ENCODE measurements at regions not wholly inside any gene's neighbourhood (a gene's known extent, or its start where the extent isn't known, plus 50 kb on each side); places are given as distances from the start of the nearest gene placed in this dataset.

DNA sequence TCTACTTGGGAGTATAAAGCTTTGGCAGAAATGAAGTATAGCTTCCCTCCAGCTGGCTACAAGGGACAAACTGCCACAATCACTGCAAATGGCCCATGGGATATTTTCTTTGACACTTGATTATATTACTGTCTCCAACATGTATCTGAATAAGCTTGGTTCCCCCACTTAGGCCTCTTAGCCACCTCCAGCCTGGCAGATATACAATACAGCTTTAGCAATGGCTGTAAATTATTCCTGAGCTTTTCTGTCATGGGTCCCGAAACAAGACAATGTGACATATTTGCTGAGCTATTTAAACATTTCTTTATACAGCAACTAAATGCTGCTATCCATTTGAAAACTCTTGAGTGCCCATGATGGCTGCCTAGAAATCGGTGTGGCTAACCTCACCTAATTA, 406.2 kb downstream of the SUCLG1 start:
- TF ChIP-seq POLR2A (IDR thresholded peaks at IDR 0.05; ENCODE audit: low read length) (no peak), GATA1 (IDR thresholded peaks at IDR 0.05; ENCODE audit: low read depth, low read length) (no peak)
- DNase-seq: no peak

DNA sequence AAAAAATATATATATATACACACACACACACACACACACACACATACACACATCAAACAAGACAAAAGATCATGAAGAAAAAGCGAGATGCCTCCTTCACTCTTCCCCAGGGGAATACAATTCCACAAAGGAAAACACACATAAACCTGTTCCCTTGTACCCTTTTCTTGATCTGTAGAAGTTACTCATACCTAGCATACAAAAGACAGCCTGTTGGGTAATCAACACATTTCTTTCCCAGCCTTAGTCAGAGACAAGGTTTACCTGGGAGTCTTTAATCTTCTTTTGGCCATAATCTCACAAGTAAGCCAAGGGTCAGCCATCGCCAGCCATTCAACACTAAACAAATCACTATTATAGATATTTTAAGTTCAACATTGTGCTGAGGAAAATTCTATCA, 407.0 kb downstream of the SUCLG1 start:
- DNase-seq: no peak
- TF ChIP-seq POLR2A (IDR thresholded peaks at IDR 0.05; ENCODE audit: low read length) (no peak), GATA1 (IDR thresholded peaks at IDR 0.05; ENCODE audit: low read depth, low read length) (no peak)

DNA sequence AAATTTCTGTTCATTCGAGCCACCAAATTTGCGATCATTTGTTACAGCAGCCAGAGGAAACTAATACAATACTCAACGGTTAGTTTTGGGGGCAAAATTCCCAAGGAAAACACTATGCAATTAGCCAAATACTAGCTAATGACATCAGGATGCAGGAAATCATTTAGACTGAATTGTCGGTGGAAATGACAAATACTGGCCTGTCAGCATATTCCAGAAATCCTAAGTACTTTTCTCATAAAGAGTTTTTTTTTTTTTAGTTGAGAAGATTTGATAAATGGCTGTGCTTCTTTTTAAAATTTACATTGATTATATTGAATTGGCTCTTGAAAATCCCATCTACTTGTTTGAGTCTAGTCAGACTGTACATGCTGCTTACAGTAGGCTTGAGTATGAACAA, 410.1 kb downstream of the SUCLG1 start:
- TF ChIP-seq POLR2A (IDR thresholded peaks at IDR 0.05; ENCODE audit: low read length) (no peak), GATA1 (IDR thresholded peaks at IDR 0.05; ENCODE audit: low read depth, low read length) (no peak)
- DNase-seq: no peak

DNA sequence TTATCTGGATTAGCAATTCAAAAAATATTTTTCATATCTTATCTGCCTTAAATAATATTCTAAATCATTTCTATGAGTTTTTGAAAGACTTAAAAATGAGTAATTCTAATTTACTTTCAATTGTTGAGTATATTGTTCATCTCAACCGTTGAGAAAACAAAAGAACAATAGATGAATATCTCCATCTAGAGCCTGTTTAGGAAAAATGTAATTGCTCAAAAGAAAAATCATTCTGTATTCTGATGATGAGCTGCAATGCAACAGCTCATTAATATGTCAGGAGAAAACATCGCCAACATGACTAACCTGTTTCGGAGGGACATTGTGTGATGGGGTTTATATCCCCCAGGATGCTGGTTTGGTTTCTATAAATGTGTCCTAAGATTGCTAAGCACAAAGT, 417.6 kb downstream of the SUCLG1 start:
- TF ChIP-seq POLR2A (IDR thresholded peaks at IDR 0.05; ENCODE audit: low read length) (no peak), GATA1 (IDR thresholded peaks at IDR 0.05; ENCODE audit: low read depth, low read length) (no peak)
- DNase-seq: no peak

GRCh38 chr2:84040281-84040680, 418.8 kb downstream of the SUCLG1 start:
- no peak for TF ChIP-seq GATA1 (IDR thresholded peaks at IDR 0.05; ENCODE audit: low read depth, low read length)
- TF ChIP-seq POLR2A (IDR thresholded peaks at IDR 0.05; ENCODE audit: low read length): no peak
- no peak for DNase-seq

GRCh38 chr2:84038866-84039265, 420.2 kb downstream of the SUCLG1 start:
- no peak for DNase-seq
- no peak for TF ChIP-seq GATA1 (IDR thresholded peaks at IDR 0.05; ENCODE audit: low read depth, low read length)
- no peak for TF ChIP-seq POLR2A (IDR thresholded peaks at IDR 0.05; ENCODE audit: low read length)

DNA sequence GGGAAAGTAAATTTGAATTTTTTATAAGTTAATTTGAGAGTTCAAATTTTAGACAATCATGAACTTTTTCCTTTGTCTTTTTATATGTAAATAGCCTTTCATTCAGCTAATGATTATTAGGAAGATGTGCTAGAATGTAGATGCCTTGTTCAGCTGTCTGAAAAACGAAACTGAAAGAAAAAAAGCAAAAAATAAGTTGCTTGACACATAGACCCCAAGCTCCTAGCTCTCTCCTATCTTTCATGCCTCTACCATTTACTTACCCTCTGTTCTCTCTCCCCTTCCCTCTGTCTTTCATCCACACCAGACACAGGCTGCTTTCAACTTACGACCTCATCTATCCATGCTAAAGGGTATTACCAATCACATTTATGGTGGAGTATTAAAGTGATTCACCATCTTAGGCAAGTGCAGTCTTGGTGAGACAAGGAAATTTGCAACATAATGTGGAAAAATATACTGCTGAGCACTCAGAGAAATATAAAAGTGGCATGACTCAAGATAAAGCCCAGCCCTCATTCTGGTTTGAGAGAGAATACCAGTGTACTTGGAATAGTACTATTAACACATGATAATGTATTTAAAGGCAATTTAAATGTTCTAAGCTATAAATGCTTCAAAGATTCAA, 425.6 kb downstream of the SUCLG1 start:
- DNase-seq: no peak
- no peak for TF ChIP-seq POLR2A (IDR thresholded peaks at IDR 0.05; ENCODE audit: low read length)
- no peak for TF ChIP-seq GATA1 (IDR thresholded peaks at IDR 0.05; ENCODE audit: low read depth, low read length)

DNA sequence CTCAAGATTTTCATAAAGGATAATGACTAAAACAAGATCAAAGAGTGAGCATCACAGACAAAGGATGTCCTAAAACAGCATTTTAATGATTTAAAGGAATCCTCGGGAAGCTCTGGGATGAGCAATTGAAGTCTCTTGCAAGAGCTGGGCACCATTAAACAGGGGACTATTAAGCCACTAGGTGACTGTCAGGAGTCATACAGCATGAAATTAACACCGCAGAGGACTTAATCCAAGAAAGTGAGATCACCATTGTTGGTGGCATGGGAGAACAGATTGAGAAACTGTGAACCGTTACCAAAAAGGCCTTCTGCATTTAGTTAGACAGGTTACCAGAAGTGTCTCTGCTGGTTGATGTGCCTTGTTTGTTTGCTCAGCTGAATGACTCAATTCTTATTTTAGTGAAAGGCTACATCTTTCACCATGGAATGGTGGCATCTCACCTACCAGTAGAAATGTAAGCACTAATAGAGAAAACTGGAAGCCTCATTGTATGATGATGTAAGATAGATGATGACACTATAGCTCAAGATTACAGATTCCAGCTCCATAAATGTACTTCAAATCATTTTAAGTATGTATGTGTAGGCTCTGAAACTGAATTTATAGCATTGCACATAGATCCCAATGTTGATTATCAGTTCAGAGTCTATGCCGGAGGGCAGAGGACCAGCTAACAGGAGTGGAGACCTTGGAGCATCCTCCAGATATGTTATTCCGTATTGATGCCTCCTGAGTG, 427.6 kb downstream of the SUCLG1 start:
- no peak for DNase-seq
- TF ChIP-seq GATA1 (IDR thresholded peaks at IDR 0.05; ENCODE audit: low read depth, low read length) (no peak), POLR2A (IDR thresholded peaks at IDR 0.05; ENCODE audit: low read length) (no peak)

GRCh38 chr2:84029903-84030575, 429.0 kb downstream of the SUCLG1 start:
- no peak for TF ChIP-seq POLR2A (IDR thresholded peaks at IDR 0.05; ENCODE audit: low read length)
- TF ChIP-seq GATA1 (IDR thresholded peaks at IDR 0.05; ENCODE audit: low read depth, low read length): no peak
- no peak for DNase-seq

- no peak for DNase-seq
These were observed 432.3 kb downstream of the SUCLG1 start for GRCh38 chr2:84026818-84027217.

DNA sequence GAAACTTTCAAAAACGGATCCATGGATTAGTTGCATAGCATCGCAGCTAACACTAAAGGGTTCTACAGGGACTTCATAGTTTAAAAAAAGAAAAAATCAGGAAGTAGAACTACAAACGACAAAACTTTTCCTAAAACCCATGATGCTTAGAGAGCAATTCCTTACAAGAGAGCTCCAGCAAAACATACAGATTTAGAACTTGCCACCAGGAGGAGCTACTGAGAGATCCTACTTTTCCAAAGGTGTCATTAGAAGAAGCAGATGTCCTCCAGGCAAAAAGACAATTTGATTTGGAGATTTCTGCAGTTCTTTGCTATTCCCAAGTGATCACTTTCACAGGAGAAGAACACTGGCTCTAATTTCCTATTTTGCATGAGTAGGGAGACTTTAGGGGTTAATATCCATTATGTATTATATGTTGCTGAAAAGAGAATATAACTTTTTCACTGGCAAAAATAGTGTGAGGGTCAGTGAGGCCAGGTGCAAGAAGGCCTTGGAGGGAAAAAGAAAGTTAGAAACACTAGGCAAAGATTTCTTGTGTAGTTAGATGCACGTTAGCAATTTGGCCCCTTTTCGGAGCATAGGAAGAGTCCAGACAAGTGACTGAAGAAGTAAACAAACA, 436.2 kb downstream of the SUCLG1 start:
- TF ChIP-seq POLR2A (IDR thresholded peaks at IDR 0.05; ENCODE audit: low read length) (no peak), GATA1 (IDR thresholded peaks at IDR 0.05; ENCODE audit: low read depth, low read length) (no peak)
- peak; percentile 27 to 63 for DNase-seq

More at GRCh38 chr2:84026818-84027217, 432.3 kb downstream of the SUCLG1 start:
- no peak for TF ChIP-seq POLR2A (IDR thresholded peaks at IDR 0.05; ENCODE audit: low read length)
- TF ChIP-seq GATA1 (IDR thresholded peaks at IDR 0.05; ENCODE audit: low read depth, low read length): no peak

GRCh38 chr2:84017010-84017409, 442.1 kb downstream of the SUCLG1 start:
- no peak for DNase-seq
- TF ChIP-seq GATA1 (IDR thresholded peaks at IDR 0.05; ENCODE audit: low read depth, low read length): no peak
- no peak for TF ChIP-seq POLR2A (IDR thresholded peaks at IDR 0.05; ENCODE audit: low read length)

GRCh38 chr2:84016183-84016582, 442.9 kb downstream of the SUCLG1 start:
- TF ChIP-seq POLR2A (IDR thresholded peaks at IDR 0.05; ENCODE audit: low read length): no peak
- TF ChIP-seq GATA1 (IDR thresholded peaks at IDR 0.05; ENCODE audit: low read depth, low read length): no peak
- no peak for DNase-seq

DNA sequence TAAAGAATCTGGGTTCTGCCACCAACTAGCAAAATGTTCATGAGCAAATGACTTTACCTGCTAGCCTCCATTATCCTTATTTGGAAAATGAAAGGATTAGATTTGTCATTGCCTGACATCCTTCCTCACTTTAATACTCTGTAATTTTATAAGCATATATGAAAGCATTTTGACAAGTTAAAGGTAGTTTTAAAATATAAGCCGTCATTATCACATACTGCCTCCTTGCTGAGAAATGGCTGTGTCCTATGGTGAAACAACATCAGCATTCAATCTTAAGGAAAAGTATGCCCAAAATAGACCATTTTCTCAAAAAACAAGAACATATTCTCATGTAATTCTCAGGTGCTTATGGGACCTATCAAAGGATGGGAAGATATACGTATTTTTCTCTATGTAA, 461.2 kb downstream of the SUCLG1 start:
- no peak for DNase-seq
- no peak for TF ChIP-seq POLR2A (IDR thresholded peaks at IDR 0.05; ENCODE audit: low read length)
- no peak for TF ChIP-seq GATA1 (IDR thresholded peaks at IDR 0.05; ENCODE audit: low read depth, low read length)
